Upper lobe of left lung (tissue), 6 donors: ENCODE measurements at regions not wholly inside any gene's neighbourhood (a gene's known extent, or its start where the extent isn't known, plus 50 kb on each side); places are given as distances from the start of the nearest gene placed in this dataset.

Experiments used
- ATAC-seq, 2 donors: fragments of 200-7000 bp; cut with Tn5 transposase; one replicate each; pipeline ENCODE4 v1.9.1; 2022; ENCODE audit warnings: mild to moderate bottlenecking in 2 of 2, moderate library complexity in 2 of 2; ENCODE audit not compliant: low FRiP score in 2 of 2
- DNase-seq, 2 donors: peaks; one replicate each; pipeline ENCODE4 v3.0.0-alpha.2; 2019 to 2020
- H3K27ac ChIP-seq, 4 donors: fragments of 200-600 bp; sonication (generic); one replicate each; pipeline ENCODE4 v1.5.1; 2016 to 2019
- H3K27me3 ChIP-seq, 4 donors: fragments of 200-600 bp; sonication (generic); one replicate each; pipeline ENCODE4 v1.5.1; 2017 to 2019
- H3K36me3 ChIP-seq, 4 donors: fragments of 200-600 bp; sonication (generic); one replicate each; pipeline ENCODE4 v1.5.1; 2016 to 2019
- H3K4me1 ChIP-seq, 4 donors: fragments of 200-600 bp; sonication (generic); one replicate each; pipeline ENCODE4 v1.5.1; 2018 to 2019
- H3K4me3 ChIP-seq, 4 donors: fragments of 200-600 bp; sonication (generic); one replicate each; pipeline ENCODE4 v1.5.1; 2017 to 2019; ENCODE audit warnings: mild to moderate bottlenecking in 2 of 4, moderate library complexity in 1 of 4
- H3K9me3 ChIP-seq, 4 donors: fragments of 200-600 bp; sonication (generic); one replicate each; pipeline ENCODE4 v1.5.1; 2018 to 2019
- CTCF ChIP-seq, 6 experiments: fragments of 450-650 bp in 4 of 6; fragments of 200-600 bp in 2 of 6; sonication (generic) in 2 of 6; IDR thresholded peaks; one replicate each; pipeline ENCODE4 v1.5.1; 2016 to 2019; ENCODE audit warnings: antibody characterized with exemption in 6 of 6
- EP300 ChIP-seq, 4 donors: sonication (generic); formaldehyde crosslinking; IDR thresholded peaks; one replicate each; pipeline ENCODE4 v1.5.1; 2017; ENCODE audit warnings: antibody characterized with exemption in 4 of 4, control low read depth in 2 of 4
- POLR2A ChIP-seq, 4 donors: fragments of 450-650 bp; IDR thresholded peaks; one replicate each; pipeline ENCODE4 v1.5.1; 2016 to 2017; ENCODE audit warnings: antibody characterized with exemption in 4 of 4, mild to moderate bottlenecking in 2 of 4
- POLR2AphosphoS5 ChIP-seq, 2 donors: sonication (generic); formaldehyde crosslinking; IDR thresholded peaks; one replicate each; pipeline ENCODE4 v1.5.1; 2017; ENCODE audit warnings: antibody characterized with exemption in 2 of 2
- WGBS, 2 donors: methylation state at CpG; one replicate each; pipeline ENCODE4 v1.1.5; 2017 to 2018; 5-methylcytosine and 5-hydroxymethylcytosine counted together
- donor health status: DM: no; HTN: no; CAD: no; lungs with moderate emphysema.
- donor health status: DM: no; HTN: yes; CAD: no; lungs with severe emphysema.

GRCh38 chr11:130763087-130763980 lies 152.9 kb downstream of the SNX19 start:
- Histone ChIP-seq H3K9me3 (no peaks in the 10 kb centered on the region), H3K4me1 (no peaks in the 10 kb centered on the region), H3K36me3 (no peaks in the 10 kb centered on the region), H3K4me3 (no peak overlapping the region), H3K27ac (no peak overlapping the region), H3K27me3 (no peaks in the 10 kb centered on the region)
- 88 to 92% methylated on average over 12 to 16 of the region's 16 CpGs for WGBS, 2 donors
- DNase-seq, result no peak
- TF ChIP-seq EP300 (IDR thresholded peaks at IDR 0.05) (no peak), POLR2AphosphoS5 (IDR thresholded peaks at IDR 0.05) (no peak)
- ATAC-seq, result no peak

DNA sequence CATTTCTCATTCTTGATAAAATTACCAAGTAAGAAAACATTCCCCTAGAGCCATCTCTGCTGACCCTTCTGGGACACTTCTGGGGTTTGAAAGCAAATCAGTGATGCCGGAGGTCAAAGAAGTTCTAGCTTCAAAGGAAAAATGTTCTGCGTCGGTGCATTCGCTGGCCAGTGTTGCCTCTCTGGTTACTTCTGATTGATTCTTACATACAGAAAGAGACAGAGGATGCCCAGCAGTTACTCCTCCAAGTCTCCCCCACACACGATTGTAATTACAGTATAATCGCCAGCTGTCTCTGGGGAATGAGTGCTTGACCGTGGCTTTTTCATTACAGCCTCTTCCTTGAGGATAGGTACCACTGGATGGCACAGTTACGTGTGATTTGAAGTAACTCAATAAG lies 150.9 kb downstream of the SNX19 start:
- DNase-seq (no peak), ATAC-seq (no peak)
- H3K27me3 ChIP-seq, result no peaks in the 10 kb centered on the region
- H3K36me3 ChIP-seq, result no peaks in the 10 kb centered on the region
- no peak overlapping the region for H3K4me3 ChIP-seq
- H3K27ac ChIP-seq, result no peak overlapping the region
- TF ChIP-seq EP300 (IDR thresholded peaks at IDR 0.05) (no peak), POLR2A (IDR thresholded peaks at IDR 0.05) (no peak), POLR2AphosphoS5 (IDR thresholded peaks at IDR 0.05) (no peak), CTCF (IDR thresholded peaks at IDR 0.05) (no peak)
- 78 to 85% methylated on average over 8 of the region's 8 CpGs for WGBS, 2 donors
- no peaks in the 10 kb centered on the region for H3K9me3 ChIP-seq
- no peaks in the 10 kb centered on the region for H3K4me1 ChIP-seq

- Histone ChIP-seq H3K9me3 (no peaks in the 10 kb centered on the region), H3K27me3 (no peaks in the 10 kb centered on the region), H3K36me3 (no peaks in the 10 kb centered on the region), H3K4me1 (no peaks in the 10 kb centered on the region), H3K27ac (no peak overlapping the region), H3K4me3 (no peak overlapping the region)
- TF ChIP-seq POLR2AphosphoS5 (IDR thresholded peaks at IDR 0.05) (no peak), CTCF (IDR thresholded peaks at IDR 0.05) (no peak), POLR2A (IDR thresholded peaks at IDR 0.05) (no peak), EP300 (IDR thresholded peaks at IDR 0.05) (no peak)
- no peak for ATAC-seq
- DNase-seq, result no peak
- WGBS, 2 donors, result 57 to 59% methylated on average over 5 of the region's 5 CpGs
Measured at GRCh38 chr11:130765951-130766649, 150.2 kb downstream of the SNX19 start.

- Histone ChIP-seq H3K4me1 (no peaks in the 10 kb centered on the region), H3K9me3 (no peaks in the 10 kb centered on the region), H3K36me3 (no peaks in the 10 kb centered on the region), H3K27me3 (no peaks in the 10 kb centered on the region), H3K27ac (no peak overlapping the region), H3K4me3 (no peak overlapping the region)
- TF ChIP-seq POLR2AphosphoS5 (IDR thresholded peaks at IDR 0.05) (no peak), POLR2A (IDR thresholded peaks at IDR 0.05) (no peak), EP300 (IDR thresholded peaks at IDR 0.05) (no peak), CTCF (IDR thresholded peaks at IDR 0.05) (no peak)
- DNase-seq, result no peak
- ATAC-seq, result no peak
- WGBS, 2 donors, result 56 to 62% methylated on average over 3 of the region's 3 CpGs
Measured at GRCh38 chr11:130766650-130767565, 149.4 kb downstream of the SNX19 start.
